DOHH2 (cell line): ENCODE measurements at regions not wholly inside any gene's neighbourhood (a gene's known extent, or its start where the extent isn't known, plus 50 kb on each side); places are given as distances from the start of the nearest gene placed in this dataset.

ENCODE experiments used
- H3F3A ChIP-seq: fragments of 200-600 bp; sonication (generic), shearing (Covaris generic); 2 replicates; pipeline ENCODE4 v1.6.0; 2016; ENCODE audit warnings: antibody characterized with exemption, mild to moderate bottlenecking; ENCODE audit not compliant: control insufficient read depth, insufficient read depth
- H3K27ac ChIP-seq: fragments of 200-600 bp; sonication (generic); 2 replicates; pipeline ENCODE4 v1.5.1; 2014; ENCODE audit warnings: low read depth, mild to moderate bottlenecking, low read length, moderate library complexity
- H3K27me3 ChIP-seq: fragments of 200-600 bp; sonication (generic); 2 replicates; pipeline ENCODE4 v1.6.1; 2014; ENCODE audit warnings: mild to moderate bottlenecking, low read length, mixed read lengths; ENCODE audit not compliant: control insufficient read depth
- H3K36me3 ChIP-seq: fragments of 200-600 bp; sonication (generic); 2 replicates; pipeline ENCODE4 v1.6.1; 2014; ENCODE audit warnings: mild to moderate bottlenecking, low read length, moderate library complexity, mixed read lengths; ENCODE audit not compliant: control insufficient read depth
- H3K4me1 ChIP-seq: fragments of 200-600 bp; sonication (generic); 2 replicates; pipeline ENCODE4 v1.6.1; 2014; ENCODE audit warnings: mild to moderate bottlenecking, low read length, mixed read lengths; ENCODE audit not compliant: control insufficient read depth
- H3K4me2 ChIP-seq: fragments of 200-600 bp; sonication (generic); 2 replicates; pipeline ENCODE4 v1.6.0; 2014; ENCODE audit warnings: mild to moderate bottlenecking, low read length, moderate library complexity
- H3K4me3 ChIP-seq: fragments of 200-600 bp; sonication (generic); 2 replicates; pipeline ENCODE4 v1.5.1; 2014; ENCODE audit warnings: mild to moderate bottlenecking, low read length, mixed read lengths
- H3K79me2 ChIP-seq: fragments of 200-600 bp; sonication (generic); 2 replicates; pipeline ENCODE4 v1.6.1; 2014; ENCODE audit warnings: mild to moderate bottlenecking, low read length, mixed read lengths; ENCODE audit not compliant: control insufficient read depth
- H3K9me2 ChIP-seq: fragments of 200-600 bp; sonication (generic); replicated peaks from 2 replicates; pipeline ENCODE4 v1.6.1; 2014; ENCODE audit warnings: mild to moderate bottlenecking, low read length, mixed read lengths; ENCODE audit not compliant: control insufficient read depth
- H3K9me3 ChIP-seq: fragments of 200-600 bp; sonication (generic); 2 replicates; pipeline ENCODE4 v1.6.1; 2014; ENCODE audit warnings: antibody characterized with exemption, low read length, mixed read lengths; ENCODE audit not compliant: control insufficient read depth, insufficient read depth
- H4K20me1 ChIP-seq: fragments of 200-600 bp; sonication (generic); 2 replicates; pipeline ENCODE4 v1.6.0; 2014; ENCODE audit warnings: low read depth, mild to moderate bottlenecking, antibody characterized with exemption, low read length, moderate library complexity; ENCODE audit not compliant: control insufficient read depth, insufficient read depth
- EZH2phosphoT487 ChIP-seq: fragments of 200-600 bp; sonication (generic); IDR thresholded peaks from 2 replicates; pipeline ENCODE4 v1.6.1; 2017; ENCODE audit warnings: borderline replicate concordance, mild to moderate bottlenecking, antibody characterized with exemption, low read length, moderate library complexity, mixed read lengths
- TF ChIP-seq, protein P1 (sequence below): fragments of 200-600 bp; sonication (generic); IDR thresholded peaks from one replicate; pipeline ENCODE4 v1.5.1; 2014; ENCODE audit warnings: antibody characterized with exemption, mild to moderate bottlenecking, low read depth, low read length; ENCODE audit not compliant: poor library complexity, severe bottlenecking

GRCh38 chr1:43067233-43067745, 104.8 kb downstream of the EBNA1BP2 start:
- no peak overlapping the region for H3K4me3 ChIP-seq
- TF ChIP-seq, protein P1, sequence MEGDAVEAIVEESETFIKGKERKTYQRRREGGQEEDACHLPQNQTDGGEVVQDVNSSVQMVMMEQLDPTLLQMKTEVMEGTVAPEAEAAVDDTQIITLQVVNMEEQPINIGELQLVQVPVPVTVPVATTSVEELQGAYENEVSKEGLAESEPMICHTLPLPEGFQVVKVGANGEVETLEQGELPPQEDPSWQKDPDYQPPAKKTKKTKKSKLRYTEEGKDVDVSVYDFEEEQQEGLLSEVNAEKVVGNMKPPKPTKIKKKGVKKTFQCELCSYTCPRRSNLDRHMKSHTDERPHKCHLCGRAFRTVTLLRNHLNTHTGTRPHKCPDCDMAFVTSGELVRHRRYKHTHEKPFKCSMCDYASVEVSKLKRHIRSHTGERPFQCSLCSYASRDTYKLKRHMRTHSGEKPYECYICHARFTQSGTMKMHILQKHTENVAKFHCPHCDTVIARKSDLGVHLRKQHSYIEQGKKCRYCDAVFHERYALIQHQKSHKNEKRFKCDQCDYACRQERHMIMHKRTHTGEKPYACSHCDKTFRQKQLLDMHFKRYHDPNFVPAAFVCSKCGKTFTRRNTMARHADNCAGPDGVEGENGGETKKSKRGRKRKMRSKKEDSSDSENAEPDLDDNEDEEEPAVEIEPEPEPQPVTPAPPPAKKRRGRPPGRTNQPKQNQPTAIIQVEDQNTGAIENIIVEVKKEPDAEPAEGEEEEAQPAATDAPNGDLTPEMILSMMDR: no peak
- no peak for TF ChIP-seq EZH2phosphoT487
- peaks cover 10% of the 10 kb centered on the region for H3K4me1 ChIP-seq

DNA sequence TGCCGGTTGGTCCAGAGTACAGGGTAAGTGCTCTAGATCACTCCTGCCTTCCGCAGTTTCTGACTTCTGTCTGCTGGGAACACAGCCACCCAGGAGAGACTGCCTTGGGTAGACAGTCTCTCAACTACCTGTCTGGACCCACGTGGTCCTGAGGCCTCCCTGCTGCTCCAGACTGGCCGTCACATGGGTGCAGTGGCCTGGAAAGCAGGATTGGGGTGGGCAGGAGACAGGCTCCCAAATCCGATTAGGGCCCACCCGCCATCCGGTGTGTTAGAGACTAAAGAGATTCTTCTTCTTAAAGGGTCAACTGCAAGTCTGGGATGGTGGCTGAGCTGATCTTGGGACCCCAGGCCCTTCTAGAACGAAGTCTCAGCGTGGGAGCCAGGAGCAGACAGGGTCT, 105.5 kb downstream of the EBNA1BP2 start:
- no peaks in the 10 kb centered on the region for H3K9me3 ChIP-seq
- TF ChIP-seq, protein P1: no peak
- TF ChIP-seq EZH2phosphoT487: no peak
- H3K27me3 ChIP-seq: peaks cover 7% of the 10 kb centered on the region
- H3K36me3 ChIP-seq: no peaks in the 10 kb centered on the region
- H3F3A ChIP-seq: no peaks in the 10 kb centered on the region
- no peak overlapping the region for H3K4me2 ChIP-seq
- H3K9me2 ChIP-seq: no peaks in the 10 kb centered on the region
- no peak overlapping the region for H3K4me3 ChIP-seq
- H3K27ac ChIP-seq: no peak overlapping the region
- no peaks in the 10 kb centered on the region for H3K79me2 ChIP-seq
- no peaks in the 10 kb centered on the region for H4K20me1 ChIP-seq
- H3K4me1 ChIP-seq: peaks cover 3% of the 10 kb centered on the region

More at GRCh38 chr1:43067233-43067745, 104.8 kb downstream of the EBNA1BP2 start:
- H3F3A ChIP-seq: peaks cover 2% of the 10 kb centered on the region; the same call in 1 of the 2 replicates
- no peaks in the 10 kb centered on the region for H3K9me2 ChIP-seq
- H3K27me3 ChIP-seq: peaks cover 7% of the 10 kb centered on the region
- no peaks in the 10 kb centered on the region for H3K79me2 ChIP-seq
- no peaks in the 10 kb centered on the region for H3K36me3 ChIP-seq
- no peak overlapping the region for H3K27ac ChIP-seq
- no peaks in the 10 kb centered on the region for H4K20me1 ChIP-seq
- no peaks in the 10 kb centered on the region for H3K9me3 ChIP-seq
- H3K4me2 ChIP-seq: no peak overlapping the region

DNA sequence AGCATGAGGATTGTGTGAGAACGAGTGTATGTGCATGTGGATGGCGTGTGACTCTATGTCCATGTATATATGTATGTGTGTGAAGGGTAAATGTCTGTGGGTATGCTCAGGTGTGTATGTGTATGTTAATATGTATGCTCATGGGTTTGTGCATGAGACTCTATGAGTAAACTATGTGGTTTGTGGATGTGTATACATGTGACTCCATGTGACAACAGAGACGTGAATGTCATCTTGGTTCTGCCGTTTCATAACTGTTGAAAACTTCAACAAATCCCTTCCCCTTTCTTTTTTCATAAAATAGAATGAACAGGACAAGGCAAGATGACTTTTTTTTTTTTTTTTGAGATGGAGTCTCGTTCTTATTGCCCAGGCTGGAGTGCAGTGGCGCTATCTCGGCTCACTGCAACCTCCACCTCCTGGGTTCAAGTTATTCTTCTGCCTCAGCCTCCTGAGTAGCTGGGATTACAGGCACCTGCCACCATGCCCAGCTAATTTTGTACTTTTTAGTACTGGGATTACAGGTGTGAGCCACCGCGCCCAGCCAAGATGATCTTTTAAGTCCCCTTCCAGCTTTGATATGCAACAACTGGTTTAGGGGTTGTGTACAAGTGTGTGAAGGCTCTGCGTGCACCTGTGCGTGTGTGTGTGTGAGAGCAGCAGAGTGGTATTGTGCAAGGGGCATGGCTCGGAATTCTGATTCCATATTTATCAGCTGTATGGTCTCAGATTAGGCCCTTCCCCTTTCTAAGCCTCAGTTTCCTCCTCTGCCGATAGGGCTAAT, 106.3 kb downstream of the EBNA1BP2 start:
- Histone ChIP-seq H3K4me1 (no peaks in the 10 kb centered on the region), H3K79me2 (no peaks in the 10 kb centered on the region), H3K27ac (no peak overlapping the region), H3F3A (no peaks in the 10 kb centered on the region), H3K4me2 (no peak overlapping the region), H3K27me3 (peaks cover 7% of the 10 kb centered on the region), H3K4me3 (no peak overlapping the region), H3K9me3 (no peaks in the 10 kb centered on the region), H4K20me1 (no peaks in the 10 kb centered on the region), H3K9me2 (no peaks in the 10 kb centered on the region), H3K36me3 (no peaks in the 10 kb centered on the region)
- TF ChIP-seq EZH2phosphoT487: no peak
- TF ChIP-seq, protein P1: no peak
